Esophagus muscularis mucosa (tissue), 3 donors: ENCODE measurements at regions not wholly inside any gene's neighbourhood (a gene's known extent, or its start where the extent isn't known, plus 50 kb on each side); places are given as distances from the start of the nearest gene placed in this dataset.

Source experiments
- POLR2A ChIP-seq: fragments of 450-650 bp; IDR thresholded peaks from one replicate; pipeline ENCODE4 v1.6.1; 2017; ENCODE audit warnings: antibody characterized with exemption, moderate library complexity, mild to moderate bottlenecking, low read depth
- TF ChIP-seq, protein P1 (sequence below), 3 experiments: fragments of 200-600 bp in 2 of 3; fragments of 450-650 bp in 1 of 3; sonication (generic) in 2 of 3; IDR thresholded peaks; one replicate each; pipeline ENCODE4 v1.5.1; 2017 to 2019; ENCODE audit warnings: antibody characterized with exemption in 3 of 3, mild to moderate bottlenecking in 2 of 3, moderate library complexity in 1 of 3

GRCh38 chr9:90505695-90506094 is 136.9 kb downstream of the DIRAS2 start:
- TF ChIP-seq, protein P1, sequence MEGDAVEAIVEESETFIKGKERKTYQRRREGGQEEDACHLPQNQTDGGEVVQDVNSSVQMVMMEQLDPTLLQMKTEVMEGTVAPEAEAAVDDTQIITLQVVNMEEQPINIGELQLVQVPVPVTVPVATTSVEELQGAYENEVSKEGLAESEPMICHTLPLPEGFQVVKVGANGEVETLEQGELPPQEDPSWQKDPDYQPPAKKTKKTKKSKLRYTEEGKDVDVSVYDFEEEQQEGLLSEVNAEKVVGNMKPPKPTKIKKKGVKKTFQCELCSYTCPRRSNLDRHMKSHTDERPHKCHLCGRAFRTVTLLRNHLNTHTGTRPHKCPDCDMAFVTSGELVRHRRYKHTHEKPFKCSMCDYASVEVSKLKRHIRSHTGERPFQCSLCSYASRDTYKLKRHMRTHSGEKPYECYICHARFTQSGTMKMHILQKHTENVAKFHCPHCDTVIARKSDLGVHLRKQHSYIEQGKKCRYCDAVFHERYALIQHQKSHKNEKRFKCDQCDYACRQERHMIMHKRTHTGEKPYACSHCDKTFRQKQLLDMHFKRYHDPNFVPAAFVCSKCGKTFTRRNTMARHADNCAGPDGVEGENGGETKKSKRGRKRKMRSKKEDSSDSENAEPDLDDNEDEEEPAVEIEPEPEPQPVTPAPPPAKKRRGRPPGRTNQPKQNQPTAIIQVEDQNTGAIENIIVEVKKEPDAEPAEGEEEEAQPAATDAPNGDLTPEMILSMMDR (IDR thresholded peaks at IDR 0.05), result no peak
- no peak for TF ChIP-seq POLR2A
